ENCODE measurements at regions not wholly inside any gene's neighbourhood (a gene's known extent, or its start where the extent isn't known, plus 50 kb on each side); places are given as distances from the start of the nearest gene placed in this dataset.

DNA sequence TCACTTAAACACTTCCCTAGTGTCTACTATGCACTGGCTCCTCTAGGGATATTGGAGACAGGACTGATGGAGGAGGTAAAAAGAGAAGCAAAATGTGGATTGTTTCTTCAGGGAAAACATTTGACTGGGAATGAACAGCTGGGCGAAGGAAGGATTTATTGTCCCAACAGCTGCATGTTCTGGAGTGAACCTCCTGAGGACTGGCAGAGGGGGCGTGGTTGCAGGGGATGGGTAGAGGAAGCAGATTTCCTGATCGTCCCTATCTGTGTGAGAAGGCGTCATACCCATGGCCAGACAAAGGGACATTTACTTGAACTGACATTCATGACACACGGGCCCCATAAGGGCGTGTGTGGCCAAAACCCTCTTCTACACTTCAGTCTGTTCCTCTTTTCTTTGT lies 321.5 kb downstream of the MAP2K4 start:
- FAIRE-seq (no peak), DNase-seq (ENCODE audit: insufficient read length, low spot score) (no peak)
- TF ChIP-seq, protein P1, sequence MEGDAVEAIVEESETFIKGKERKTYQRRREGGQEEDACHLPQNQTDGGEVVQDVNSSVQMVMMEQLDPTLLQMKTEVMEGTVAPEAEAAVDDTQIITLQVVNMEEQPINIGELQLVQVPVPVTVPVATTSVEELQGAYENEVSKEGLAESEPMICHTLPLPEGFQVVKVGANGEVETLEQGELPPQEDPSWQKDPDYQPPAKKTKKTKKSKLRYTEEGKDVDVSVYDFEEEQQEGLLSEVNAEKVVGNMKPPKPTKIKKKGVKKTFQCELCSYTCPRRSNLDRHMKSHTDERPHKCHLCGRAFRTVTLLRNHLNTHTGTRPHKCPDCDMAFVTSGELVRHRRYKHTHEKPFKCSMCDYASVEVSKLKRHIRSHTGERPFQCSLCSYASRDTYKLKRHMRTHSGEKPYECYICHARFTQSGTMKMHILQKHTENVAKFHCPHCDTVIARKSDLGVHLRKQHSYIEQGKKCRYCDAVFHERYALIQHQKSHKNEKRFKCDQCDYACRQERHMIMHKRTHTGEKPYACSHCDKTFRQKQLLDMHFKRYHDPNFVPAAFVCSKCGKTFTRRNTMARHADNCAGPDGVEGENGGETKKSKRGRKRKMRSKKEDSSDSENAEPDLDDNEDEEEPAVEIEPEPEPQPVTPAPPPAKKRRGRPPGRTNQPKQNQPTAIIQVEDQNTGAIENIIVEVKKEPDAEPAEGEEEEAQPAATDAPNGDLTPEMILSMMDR (IDR thresholded peaks at IDR 0.05; ENCODE audit: insufficient read depth, missing control alignments): no peak

DNA sequence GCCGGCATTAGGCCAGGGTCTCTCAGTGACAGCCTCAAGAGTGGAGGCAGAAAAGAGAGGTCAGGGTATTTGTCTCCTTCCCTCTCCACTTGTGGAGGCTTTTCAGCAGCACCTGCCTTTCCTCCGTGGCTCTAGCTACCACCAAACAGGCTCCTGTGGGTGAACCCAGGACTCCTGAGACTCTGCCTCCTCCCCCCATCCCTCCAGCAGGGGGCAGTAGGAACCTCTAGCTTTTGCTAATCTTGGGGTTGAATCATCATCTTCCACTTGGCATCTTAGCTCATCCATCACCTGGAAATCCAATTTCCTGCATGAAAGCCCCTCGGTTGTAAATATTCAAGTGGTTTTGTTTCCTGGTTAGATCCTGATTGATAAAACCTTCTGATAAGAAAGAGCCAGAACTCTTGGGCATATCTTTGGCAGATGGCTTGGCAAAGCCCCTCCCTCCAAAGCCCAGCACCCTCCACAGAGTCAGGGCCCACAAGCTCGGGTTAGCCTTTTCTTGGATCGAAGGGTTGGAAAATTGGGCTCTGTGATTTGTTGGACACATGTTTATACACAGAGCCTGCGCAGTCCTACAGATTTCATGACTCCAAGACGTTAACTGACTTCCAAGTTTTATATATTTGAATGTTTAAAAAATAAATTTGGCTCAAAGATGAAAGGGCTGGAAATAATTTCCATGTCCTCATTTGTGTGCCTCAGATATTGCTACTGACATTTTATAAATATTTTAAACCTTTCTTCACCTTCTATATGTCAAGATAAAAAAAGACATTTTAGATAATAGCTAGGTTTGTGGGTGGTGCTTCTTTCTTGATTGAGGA lies 322.1 kb downstream of the MAP2K4 start:
- no peak for FAIRE-seq
- TF ChIP-seq, protein P1 (IDR thresholded peaks at IDR 0.05; ENCODE audit: insufficient read depth, missing control alignments): peak; percentile 32
- DNase-seq (ENCODE audit: insufficient read length, low spot score): no peak

DNA sequence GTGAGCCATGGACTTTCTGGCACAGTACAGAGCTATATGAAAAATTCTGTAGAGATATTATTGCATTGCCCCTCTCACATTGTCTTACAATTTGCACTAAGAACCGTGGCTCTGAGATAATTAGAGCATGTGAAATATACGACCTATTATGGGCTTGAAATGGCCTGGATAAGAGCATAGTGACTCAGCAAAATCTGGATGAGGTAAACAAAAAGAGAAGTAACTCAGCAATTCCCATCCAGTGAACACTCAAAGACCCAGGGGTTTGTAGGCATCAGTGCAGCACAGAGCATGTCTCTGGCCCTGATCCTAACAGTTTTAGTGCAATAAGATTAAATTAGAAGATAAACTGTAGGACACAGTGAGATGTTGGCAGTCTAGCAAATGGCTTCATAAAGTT lies 317.2 kb upstream of the MYOCD start:
- TF ChIP-seq, protein P1 (IDR thresholded peaks at IDR 0.05; ENCODE audit: insufficient read depth, missing control alignments): no peak
- no peak for FAIRE-seq
- no peak for DNase-seq (ENCODE audit: insufficient read length, low spot score)

DNA sequence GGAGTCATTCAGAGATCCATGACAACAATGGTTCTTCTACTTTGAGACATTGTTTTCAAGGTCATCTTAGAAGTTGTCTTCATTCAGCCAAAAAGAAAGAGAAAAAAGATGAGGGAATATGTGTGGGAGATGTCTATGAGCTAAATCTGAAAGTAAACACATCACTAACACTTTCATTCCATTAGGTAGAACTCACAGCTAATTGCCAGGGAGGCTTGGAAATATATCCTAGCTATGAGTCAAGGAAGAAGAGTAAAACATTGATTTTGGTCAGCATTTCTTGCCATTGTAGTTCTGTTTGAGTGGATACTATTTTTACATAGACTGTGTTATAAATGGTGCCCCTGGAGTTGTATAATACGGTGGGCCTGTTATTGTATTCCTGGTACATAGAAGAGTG lies 316.4 kb upstream of the MYOCD start:
- TF ChIP-seq, protein P1 (IDR thresholded peaks at IDR 0.05; ENCODE audit: insufficient read depth, missing control alignments): no peak
- FAIRE-seq (no peak), DNase-seq (ENCODE audit: insufficient read length, low spot score) (no peak)

DNA sequence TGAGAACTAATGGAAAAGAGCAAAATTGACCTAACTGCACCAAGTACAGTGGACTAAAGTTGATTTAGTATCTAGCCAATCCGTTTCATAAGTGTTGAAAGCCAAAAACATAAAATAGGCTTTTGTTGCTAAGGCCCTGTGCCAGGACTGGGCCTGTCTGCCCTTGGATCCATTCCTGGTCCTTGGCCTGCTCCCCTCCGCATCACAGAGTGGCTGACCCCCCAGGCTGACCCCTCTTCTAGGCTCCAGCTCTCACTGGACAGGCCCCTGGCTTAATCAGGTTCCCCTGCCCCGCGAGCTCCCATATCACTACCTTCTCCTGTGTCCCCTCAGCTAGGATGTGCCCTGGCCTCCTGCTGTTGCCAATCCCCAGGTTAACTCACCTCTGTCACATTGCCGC lies 313.6 kb upstream of the MYOCD start:
- TF ChIP-seq, protein P1 (IDR thresholded peaks at IDR 0.05; ENCODE audit: insufficient read depth, missing control alignments): no peak
- DNase-seq (ENCODE audit: insufficient read length, low spot score) (no peak), FAIRE-seq (no peak)

DNA sequence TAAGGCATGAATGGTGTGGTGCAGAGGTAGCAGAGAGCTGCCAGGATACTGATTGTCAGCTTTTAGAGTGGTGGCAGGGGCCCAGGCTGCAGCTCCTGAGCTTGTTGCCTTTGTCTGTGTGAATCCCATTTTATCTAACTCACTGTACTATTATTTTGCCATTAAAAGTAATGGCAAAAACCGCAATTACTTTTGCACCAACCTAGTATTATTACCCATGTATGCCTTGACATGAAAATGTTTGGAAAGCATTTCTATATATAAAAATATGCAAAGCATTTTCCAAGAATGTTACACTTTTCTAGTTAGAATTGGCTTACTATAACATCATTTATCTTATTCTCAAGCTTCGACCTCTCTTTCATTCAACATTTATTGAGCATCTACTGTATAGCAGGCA lies 308.1 kb upstream of the MYOCD start:
- no peak for DNase-seq (ENCODE audit: insufficient read length, low spot score)
- TF ChIP-seq, protein P1 (IDR thresholded peaks at IDR 0.05; ENCODE audit: insufficient read depth, missing control alignments): no peak
- no peak for FAIRE-seq

DNA sequence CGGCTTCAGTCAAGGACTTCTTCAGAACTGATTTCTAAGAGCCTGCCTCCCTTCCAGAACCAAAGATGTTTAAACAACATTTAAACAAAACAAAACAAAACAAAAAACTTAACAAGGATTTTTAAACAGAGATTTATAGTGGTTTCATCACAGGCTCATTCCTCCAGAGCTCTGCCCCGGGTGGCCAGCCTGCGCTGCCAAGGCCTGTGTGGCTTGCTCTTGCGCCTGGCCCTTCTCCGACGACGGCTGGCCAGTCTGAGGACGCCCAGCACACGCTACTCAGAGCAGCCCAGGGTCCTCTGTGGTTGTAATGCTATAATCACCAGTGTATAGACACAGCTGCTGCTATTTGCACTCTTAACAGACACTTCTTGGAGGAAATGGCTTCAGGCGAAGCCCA lies 307.2 kb upstream of the MYOCD start:
- no peak for FAIRE-seq
- DNase-seq (ENCODE audit: insufficient read length, low spot score): no peak
- TF ChIP-seq, protein P1 (IDR thresholded peaks at IDR 0.05; ENCODE audit: insufficient read depth, missing control alignments): no peak
